ENCODE measurements at regions not wholly inside any gene's neighbourhood (a gene's known extent, or its start where the extent isn't known, plus 50 kb on each side); places are given as distances from the start of the nearest gene placed in this dataset.

GRCh38 chr9:28378231-28378630 is 805.0 kb upstream of the C9orf72 start:
- DNase-seq (ENCODE audit: low spot score in 2 of 2): no peak
- no peak overlapping the region for H3K4me3 ChIP-seq (ENCODE audit: low read depth, poor library complexity, severe bottlenecking)
- WGBS, 2 donors: 81 to 92% methylated on average over 1 of the region's 1 CpG
- intact Hi-C loops (cut with DNase I; ENCODE audit: low total_unique reads): no loop called here
- TF ChIP-seq POLR2A (IDR thresholded peaks at IDR 0.05) (no peak), CTCF (IDR thresholded peaks at IDR 0.05) (no peak)

- TF ChIP-seq POLR2A (IDR thresholded peaks at IDR 0.05) (no peak), CTCF (IDR thresholded peaks at IDR 0.05) (no peak)
Measured at GRCh38 chr9:28379082-28379481, 805.8 kb upstream of the C9orf72 start.

GRCh38 chr9:28389411-28389810 is 816.1 kb upstream of the C9orf72 start:
- H3K4me3 ChIP-seq (ENCODE audit: low read depth, poor library complexity, severe bottlenecking): no peak overlapping the region
- WGBS, 2 donors: 68 to 79% methylated on average over 3 of the region's 3 CpGs
- no peak for DNase-seq (ENCODE audit: low spot score in 2 of 2)
- intact Hi-C loops (cut with DNase I; ENCODE audit: low total_unique reads): no loop called here
- TF ChIP-seq POLR2A (IDR thresholded peaks at IDR 0.05) (no peak), CTCF (IDR thresholded peaks at IDR 0.05) (no peak)

More at GRCh38 chr9:28379082-28379481, 805.8 kb upstream of the C9orf72 start:
- no peak for DNase-seq (ENCODE audit: low spot score in 2 of 2)
- intact Hi-C loops (cut with DNase I; ENCODE audit: low total_unique reads): no loop called here
- no peak overlapping the region for H3K4me3 ChIP-seq (ENCODE audit: low read depth, poor library complexity, severe bottlenecking)

DNA sequence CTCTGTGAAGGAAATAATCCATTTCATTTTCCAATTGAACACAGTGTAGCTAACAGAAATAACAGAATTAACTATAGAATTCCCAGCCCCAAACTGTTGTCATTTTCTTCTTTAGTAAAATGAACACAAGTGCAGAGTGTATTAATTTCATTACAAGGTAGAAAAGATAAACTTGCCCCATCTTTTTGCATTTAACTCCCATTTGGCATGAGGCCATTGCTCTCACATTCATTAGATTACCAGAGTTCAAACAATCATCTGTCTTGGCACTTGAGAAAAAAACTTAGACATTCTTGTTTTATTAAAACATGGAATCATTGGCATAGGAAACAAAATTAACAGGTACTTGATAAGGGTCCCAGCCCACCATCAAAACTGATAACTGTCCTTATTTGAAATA is 821.5 kb upstream of the C9orf72 start:
- no peak for DNase-seq (ENCODE audit: low spot score in 2 of 2)
- intact Hi-C loops (cut with DNase I; ENCODE audit: low total_unique reads): no loop called here
- no peak overlapping the region for H3K4me3 ChIP-seq (ENCODE audit: low read depth, poor library complexity, severe bottlenecking)
- no peak for TF ChIP-seq POLR2A (IDR thresholded peaks at IDR 0.05)
- TF ChIP-seq CTCF (IDR thresholded peaks at IDR 0.05): no peak

DNA sequence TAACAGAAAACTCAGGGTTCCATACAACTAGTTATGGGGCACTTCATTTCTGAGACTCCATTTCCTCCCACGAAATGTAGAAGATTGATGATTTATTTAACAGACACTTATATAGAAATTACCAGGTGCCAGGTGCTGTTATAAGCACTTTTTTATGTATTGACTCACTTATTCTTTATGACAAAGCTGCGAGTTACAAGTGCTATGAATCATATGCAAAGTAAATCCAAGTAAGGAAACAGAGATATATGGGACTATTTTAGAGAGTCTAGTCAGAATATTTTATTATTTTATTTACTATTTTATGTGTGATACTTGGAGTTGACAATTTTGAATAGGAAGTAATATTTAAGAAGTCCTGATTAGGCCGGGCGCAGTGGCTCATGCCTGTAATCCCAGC is 822.8 kb upstream of the C9orf72 start:
- no peak overlapping the region for H3K4me3 ChIP-seq (ENCODE audit: low read depth, poor library complexity, severe bottlenecking)
- DNase-seq (ENCODE audit: low spot score in 2 of 2): no peak
- intact Hi-C loops (cut with DNase I; ENCODE audit: low total_unique reads): no loop called here
- WGBS, 2 donors: 74 to 76% methylated on average over 4 of the region's 4 CpGs
- TF ChIP-seq POLR2A (IDR thresholded peaks at IDR 0.05) (no peak), CTCF (IDR thresholded peaks at IDR 0.05) (no peak)

DNA sequence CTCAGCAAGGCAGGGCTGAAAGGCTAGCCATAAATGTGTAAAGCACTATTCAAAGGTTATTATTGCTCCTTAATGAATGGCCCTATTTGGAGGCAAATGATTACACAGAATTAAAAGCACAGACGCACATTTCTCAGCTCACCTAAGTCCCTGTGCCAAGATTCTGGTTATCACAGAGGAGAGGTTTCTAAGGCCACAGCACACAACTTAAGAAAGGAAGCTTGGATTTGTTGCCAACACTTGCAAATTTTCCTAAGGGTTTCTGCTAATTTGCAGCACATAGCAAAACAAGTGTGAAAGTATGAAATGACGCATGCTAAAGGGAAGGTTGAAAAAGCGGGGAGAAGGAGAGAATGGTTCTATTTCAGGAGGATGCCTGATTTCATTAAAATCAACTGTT is 834.1 kb upstream of the C9orf72 start:
- 67% methylated on average over 3 of the region's 3 CpGs for WGBS, 2 donors
- no peak for DNase-seq (ENCODE audit: low spot score in 2 of 2)
- no peak overlapping the region for H3K4me3 ChIP-seq (ENCODE audit: low read depth, poor library complexity, severe bottlenecking)
- no peak for TF ChIP-seq CTCF (IDR thresholded peaks at IDR 0.05)
- TF ChIP-seq POLR2A (IDR thresholded peaks at IDR 0.05): no peak
- intact Hi-C loops (cut with DNase I; ENCODE audit: low total_unique reads): no loop called here

Measured in lower leg skin (tissue), 4 donors.